SK-N-MC (cell line): ENCODE measurements at regions not wholly inside any gene's neighbourhood (a gene's known extent, or its start where the extent isn't known, plus 50 kb on each side); places are given as distances from the start of the nearest gene placed in this dataset.

ENCODE experiments used
- EZH2 ChIP-seq: fragments of 200-600 bp; sonication (generic); IDR thresholded peaks from one replicate; pipeline ENCODE4 v1.6.1; 2017; ENCODE audit warnings: antibody characterized with exemption
- FOXP2 ChIP-seq: optimal IDR thresholded peaks from 2 replicates; pipeline ENCODE3; 2011; ENCODE audit warnings: mild to moderate bottlenecking, moderate library complexity; ENCODE audit not compliant: insufficient read depth; ENCODE audit errors: extremely low read length, control extremely low read depth
- POLR2AphosphoS5 ChIP-seq: IDR thresholded peaks from 2 replicates; pipeline ENCODE4 v1.6.1; 2012; ENCODE audit warnings: mild to moderate bottlenecking, low read depth, low read length, borderline replicate concordance

- TF ChIP-seq EZH2 (no peak), POLR2AphosphoS5 (no peak), FOXP2 (no peak)
These were observed 472.1 kb upstream of the DDX18 start for GRCh38 chr2:117342415-117342814.
